Naive thymus-derived CD4-positive, alpha-beta T cell (primary cell): ENCODE measurements at regions not wholly inside any gene's neighbourhood (a gene's known extent, or its start where the extent isn't known, plus 50 kb on each side); places are given as distances from the start of the nearest gene placed in this dataset.

Experiments used
- ATAC-seq: fragments of 150-1000 bp; cut with Tn5 transposase; 2 replicates; pipeline ENCODE4 v1.10.0; 2021; ENCODE audit warnings: mild to moderate bottlenecking, moderate library complexity
- CTCF ChIA-PET: fragments of 350-600 bp; sonication (Branson Sonifier 250); formaldehyde crosslinking; loops from one replicate; lab custom pipeline; 2021; ENCODE audit warnings: antibody characterized with exemption; lab: Charles Lee
- POLR2A ChIA-PET: fragments of 350-600 bp; sonication (Branson Sonifier 250); formaldehyde crosslinking; loops from one replicate; lab custom pipeline; 2021; ENCODE audit warnings: antibody characterized with exemption, inconsistent platforms; lab: Charles Lee
- DNase-seq, 9 donors: peaks; one replicate each; pipeline versions ENCODE4 v3.0.0 to v3.0.0-alpha.2; 2020 to 2022; ENCODE audit warnings: mixed read lengths in 1 of 9
- H3K27ac ChIP-seq: one replicate; pipeline ENCODE4 v1.7.0; 2013; ENCODE audit warnings: mild to moderate bottlenecking, low read depth, low read length, moderate library complexity
- H3K27me3 ChIP-seq, 2 donors: one replicate each; pipeline ENCODE4 v1.7.0; 2013; ENCODE audit warnings: low read length in 2 of 2, mild to moderate bottlenecking in 2 of 2, moderate library complexity in 2 of 2; ENCODE audit not compliant: control insufficient read depth in 2 of 2, insufficient read depth in 2 of 2
- H3K36me3 ChIP-seq, 3 experiments: 1 replicate in 2 of 3; 2 replicates in 1 of 3; pipeline ENCODE4 v1.7.0; 2013; ENCODE audit warnings: low read length in 3 of 3, mild to moderate bottlenecking in 3 of 3, moderate library complexity in 1 of 3; ENCODE audit not compliant: insufficient read depth in 3 of 3, control insufficient read depth in 2 of 3
- H3K4me1 ChIP-seq, 2 donors: one replicate each; pipeline ENCODE4 v1.7.0; 2013; ENCODE audit warnings: low read length in 2 of 2, mild to moderate bottlenecking in 2 of 2, moderate library complexity in 1 of 2; ENCODE audit not compliant: control insufficient read depth in 2 of 2, insufficient read depth in 2 of 2
- H3K4me3 ChIP-seq: 2 replicates; pipeline ENCODE4 v1.7.0; 2013; ENCODE audit warnings: mild to moderate bottlenecking, low read length
- H3K9me3 ChIP-seq, 3 experiments: 1 replicate in 2 of 3; 2 replicates in 1 of 3; pipeline ENCODE4 v1.7.0; 2013; ENCODE audit warnings: low read length in 3 of 3; ENCODE audit not compliant: control insufficient read depth in 2 of 3
- H3K27ac Mint-ChIP-seq, 9 donors: one replicate each; pipeline ENCODE4 v1.8.0; 2020 to 2022; ENCODE audit warnings: mixed read lengths in 9 of 9, mild to moderate bottlenecking in 8 of 9, moderate library complexity in 5 of 9, inconsistent platforms in 2 of 9
- H3K27me3 Mint-ChIP-seq, 5 donors: one replicate each; pipeline ENCODE4 v1.8.0; 2021 to 2022; ENCODE audit warnings: mixed read lengths in 5 of 5, mild to moderate bottlenecking in 1 of 5
- H3K36me3 Mint-ChIP-seq, 5 donors: one replicate each; pipeline ENCODE4 v1.8.0; 2020 to 2022; ENCODE audit warnings: mixed read lengths in 5 of 5, mild to moderate bottlenecking in 3 of 5, inconsistent platforms in 1 of 5
- H3K4me1 Mint-ChIP-seq, 7 donors: one replicate each; pipeline ENCODE4 v1.8.0; 2020 to 2022; ENCODE audit warnings: mixed read lengths in 7 of 7, mild to moderate bottlenecking in 3 of 7, inconsistent platforms in 1 of 7
- H3K4me3 Mint-ChIP-seq, 10 donors: one replicate each; pipeline ENCODE4 v1.8.0; 2020 to 2022; ENCODE audit warnings: mild to moderate bottlenecking in 10 of 10, mixed read lengths in 10 of 10, moderate library complexity in 6 of 10, inconsistent platforms in 2 of 10
- H3K9me3 Mint-ChIP-seq, 11 donors: one replicate each; pipeline ENCODE4 v1.8.0; 2020 to 2022; ENCODE audit warnings: mixed read lengths in 11 of 11, mild to moderate bottlenecking in 4 of 11, inconsistent platforms in 1 of 11, moderate library complexity in 1 of 11
- intact Hi-C, 2 donors: fragments of 100-400 bp; cut with micrococcal nuclease; formaldehyde crosslinking; loops; one replicate each; pipeline ENCODE4 v1.15.1; 2023

GRCh38 chrX:38987198-38987651 lies 186.0 kb downstream of the MID1IP1 start:
- Mint-ChIP-seq H3K27me3 (no peaks in the 10 kb centered on the region), H3K27ac (peak overlapping the region in 1 of 9 donors; percentile 15)

DNA sequence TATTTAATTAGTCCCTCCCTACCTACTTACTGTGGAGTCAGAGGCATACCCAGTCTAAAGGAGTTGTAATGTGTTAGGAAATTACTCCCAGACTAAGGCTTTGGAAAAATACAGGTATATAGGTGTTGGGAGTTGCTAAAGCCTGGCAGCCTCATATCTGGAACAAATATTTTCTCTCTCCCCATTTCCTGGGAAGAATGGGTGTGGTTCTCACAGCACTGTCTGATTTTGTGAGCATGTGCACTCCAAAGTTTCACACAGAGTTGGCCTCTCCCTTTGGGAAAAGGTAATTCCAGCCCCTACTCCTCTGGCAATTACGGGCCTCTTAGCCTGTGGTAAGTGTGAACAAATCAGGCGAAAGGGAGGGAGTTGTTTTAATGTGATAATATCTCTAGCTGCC lies 187.0 kb downstream of the MID1IP1 start:
- H3K4me1 Mint-ChIP-seq: peaks cover 0 to 7% (median 4%) of the 10 kb centered on the region in 7 donors
- no peak overlapping the region for H3K4me3 Mint-ChIP-seq
- Histone ChIP-seq H3K4me3 (no peak overlapping the region), H3K9me3 (no peaks in the 10 kb centered on the region), H3K4me1 (no peaks in the 10 kb centered on the region), H3K36me3 (no peaks in the 10 kb centered on the region), H3K27me3 (no peaks in the 10 kb centered on the region), H3K27ac (no peak overlapping the region)
- ChIA-PET POLR2A (interaction anchor here (3.0 kb wide), 1 partner anchor 183 kb away, joined by 11 read pairs; no protein-coding TSS in a partner anchor), CTCF (no interaction called here)
- ATAC-seq: no peak
- H3K36me3 Mint-ChIP-seq: peaks cover 0 to 3% (median 0%) of the 10 kb centered on the region in 5 donors
- no peak overlapping the region for H3K27ac Mint-ChIP-seq
- intact Hi-C loops: loop anchor here in 1 of 2 donors (10.0 kb wide), 1 partner anchor 324 kb away; no protein-coding TSS in a partner anchor
- no peaks in the 10 kb centered on the region for H3K27me3 Mint-ChIP-seq
- no peaks in the 10 kb centered on the region for H3K9me3 Mint-ChIP-seq
- DNase-seq: no peak

More at GRCh38 chrX:38987198-38987651, 186.0 kb downstream of the MID1IP1 start:
- no peaks in the 10 kb centered on the region for H3K36me3 ChIP-seq
- no peak overlapping the region for H3K27ac ChIP-seq
- H3K27me3 ChIP-seq: no peaks in the 10 kb centered on the region
- H3K36me3 Mint-ChIP-seq: peaks cover 0 to 3% (median 0%) of the 10 kb centered on the region in 5 donors
- POLR2A ChIA-PET: interaction anchor here (3.0 kb wide), 1 partner anchor 182 kb away, joined by 11 read pairs; no protein-coding TSS in a partner anchor
- no peak overlapping the region for H3K4me3 ChIP-seq
- no peaks in the 10 kb centered on the region for H3K4me1 ChIP-seq
- ATAC-seq (no peak), DNase-seq (no peak)
- CTCF ChIA-PET: interaction anchor here (0.8 to 1.7 kb wide), 2 partner anchors 188 to 219 kb away, joined by 4 read pairs; no protein-coding TSS in a partner anchor
- peaks cover 0 to 7% (median 4%) of the 10 kb centered on the region in 7 donors for H3K4me1 Mint-ChIP-seq
- intact Hi-C loops: loop anchor here in 1 of 2 donors (10.0 kb wide), 1 partner anchor 322 kb away; no protein-coding TSS in a partner anchor
- no peaks in the 10 kb centered on the region for H3K9me3 ChIP-seq
- no peak overlapping the region for H3K4me3 Mint-ChIP-seq
- H3K9me3 Mint-ChIP-seq: no peaks in the 10 kb centered on the region

GRCh38 chrX:38989076-38989475 lies 187.8 kb downstream of the MID1IP1 start:
- Histone ChIP-seq H3K27me3 (no peaks in the 10 kb centered on the region), H3K36me3 (no peaks in the 10 kb centered on the region), H3K4me3 (no peak overlapping the region), H3K27ac (no peak overlapping the region), H3K4me1 (no peaks in the 10 kb centered on the region), H3K9me3 (no peaks in the 10 kb centered on the region)
- CTCF ChIA-PET: no interaction called here
- Mint-ChIP-seq H3K9me3 (no peaks in the 10 kb centered on the region), H3K27me3 (no peaks in the 10 kb centered on the region), H3K4me3 (no peak overlapping the region), H3K27ac (no peak overlapping the region), H3K4me1 (peaks cover 0 to 7% (median 4%) of the 10 kb centered on the region in 7 donors), H3K36me3 (peaks cover 0 to 3% (median 0%) of the 10 kb centered on the region in 5 donors)
- POLR2A ChIA-PET: no interaction called here
- ATAC-seq (no peak), DNase-seq (no peak)
- intact Hi-C loops: loop anchor here in 1 of 2 donors (10.0 kb wide), 1 partner anchor 324 kb away; no protein-coding TSS in a partner anchor

DNA sequence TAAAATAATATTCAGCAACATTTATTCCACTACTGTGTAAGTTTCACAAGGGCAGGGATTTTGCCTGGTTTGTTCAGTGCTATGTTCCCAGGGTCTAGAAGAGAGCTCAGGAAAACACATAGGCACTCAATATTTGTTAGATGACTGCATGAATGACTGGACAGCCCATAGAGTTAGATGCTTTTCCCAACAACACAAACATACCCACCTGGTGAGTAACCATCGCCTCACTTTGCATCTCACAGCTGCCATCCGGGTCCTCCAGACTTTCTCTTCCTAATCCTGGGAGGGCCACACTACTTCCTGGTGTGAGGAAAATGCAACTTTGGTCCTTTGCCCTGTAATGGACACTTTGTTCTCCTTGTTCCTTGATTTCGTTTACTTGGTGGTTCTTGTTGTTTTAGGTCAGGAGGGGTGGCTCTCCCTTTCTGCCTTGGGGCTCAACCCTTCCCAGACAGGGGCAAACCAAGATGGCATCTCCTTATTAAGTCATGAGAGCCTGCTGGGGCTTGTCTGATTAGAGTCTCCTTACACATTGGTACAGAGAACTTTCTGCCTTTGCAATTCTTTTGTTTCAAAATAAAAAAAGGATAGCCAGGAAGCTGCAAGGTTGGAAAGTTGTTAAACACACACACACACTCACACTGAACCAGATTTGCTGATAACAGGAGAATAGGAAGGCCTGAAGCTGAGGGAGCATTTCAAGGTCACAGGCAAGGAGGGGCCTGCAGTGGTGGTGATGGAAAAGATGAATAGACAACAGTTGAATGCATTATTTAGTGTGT lies 190.6 kb downstream of the MID1IP1 start:
- Histone ChIP-seq H3K27me3 (no peaks in the 10 kb centered on the region), H3K27ac (no peak overlapping the region), H3K36me3 (no peaks in the 10 kb centered on the region), H3K4me3 (no peak overlapping the region), H3K9me3 (no peaks in the 10 kb centered on the region), H3K4me1 (no peaks in the 10 kb centered on the region)
- Mint-ChIP-seq H3K27ac (no peak overlapping the region), H3K4me1 (peaks cover 0 to 7% (median 2%) of the 10 kb centered on the region in 7 donors), H3K36me3 (peaks cover 0 to 3% (median 0%) of the 10 kb centered on the region in 5 donors), H3K27me3 (no peaks in the 10 kb centered on the region), H3K9me3 (peaks cover 0 to 3% (median 0%) of the 10 kb centered on the region in 11 donors), H3K4me3 (no peak overlapping the region)
- ChIA-PET POLR2A (no interaction called here), CTCF (interaction anchor here (1.0 kb wide), 1 partner anchor 221 kb away, joined by 3 read pairs; no protein-coding TSS in a partner anchor)
- DNase-seq (no peak), ATAC-seq (no peak)
- intact Hi-C loops: no loop called here

- Mint-ChIP-seq H3K36me3 (peaks cover 0 to 3% (median 0%) of the 10 kb centered on the region in 5 donors), H3K4me3 (no peak overlapping the region), H3K9me3 (peaks cover 0 to 3% (median 0%) of the 10 kb centered on the region in 11 donors), H3K27ac (no peak overlapping the region), H3K27me3 (no peaks in the 10 kb centered on the region), H3K4me1 (peaks cover 0 to 7% (median 2%) of the 10 kb centered on the region in 7 donors)
- ChIA-PET POLR2A (no interaction called here), CTCF (no interaction called here)
- Histone ChIP-seq H3K27me3 (no peaks in the 10 kb centered on the region), H3K9me3 (no peaks in the 10 kb centered on the region), H3K36me3 (no peaks in the 10 kb centered on the region), H3K4me1 (no peaks in the 10 kb centered on the region), H3K4me3 (no peak overlapping the region), H3K27ac (no peak overlapping the region)
- intact Hi-C loops: no loop called here
- DNase-seq (no peak), ATAC-seq (no peak)
Observed at GRCh38 chrX:38992441-38993096, 191.3 kb downstream of the MID1IP1 start.

DNA sequence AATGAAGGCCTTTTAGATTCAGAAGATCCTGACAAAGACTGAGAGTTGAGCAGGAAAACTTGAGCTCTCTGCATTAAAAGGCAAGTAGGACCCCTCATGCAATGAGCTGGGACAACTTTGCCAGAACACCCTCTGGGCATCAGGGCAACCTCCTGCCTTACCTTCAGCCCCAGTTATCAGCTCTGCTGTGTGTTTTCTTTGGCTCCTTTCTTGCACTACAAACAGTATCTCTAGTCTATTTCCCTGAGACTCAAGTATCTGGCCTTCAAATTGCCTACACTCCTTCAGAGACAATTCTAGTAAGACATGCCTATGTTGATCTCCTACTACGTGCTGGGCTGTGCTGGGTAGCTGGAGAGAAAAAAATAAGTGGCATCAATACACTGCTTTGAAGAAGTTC lies 192.2 kb downstream of the MID1IP1 start:
- H3K27ac Mint-ChIP-seq: no peak overlapping the region
- DNase-seq: no peak
- ATAC-seq: no peak
- ChIA-PET CTCF (no interaction called here), POLR2A (no interaction called here)
- H3K4me3 ChIP-seq: no peak overlapping the region
- H3K4me1 Mint-ChIP-seq: peaks cover 0 to 7% (median 2%) of the 10 kb centered on the region in 7 donors
- H3K27me3 Mint-ChIP-seq: no peaks in the 10 kb centered on the region
- no peak overlapping the region for H3K4me3 Mint-ChIP-seq
- H3K36me3 Mint-ChIP-seq: peaks cover 0 to 3% (median 0%) of the 10 kb centered on the region in 5 donors
- intact Hi-C loops: no loop called here
- no peaks in the 10 kb centered on the region for H3K36me3 ChIP-seq
- H3K9me3 ChIP-seq: no peaks in the 10 kb centered on the region
- H3K27ac ChIP-seq: no peak overlapping the region
- no peaks in the 10 kb centered on the region for H3K27me3 ChIP-seq
- no peaks in the 10 kb centered on the region for H3K4me1 ChIP-seq
- H3K9me3 Mint-ChIP-seq: peaks cover 0 to 3% (median 0%) of the 10 kb centered on the region in 11 donors
